ENCODE measurements at regions not wholly inside any gene's neighbourhood (a gene's known extent, or its start where the extent isn't known, plus 50 kb on each side); places are given as distances from the start of the nearest gene placed in this dataset.

- TF ChIP-seq CTCF (IDR thresholded peaks at IDR 0.05) (no peak), POLR2A (IDR thresholded peaks at IDR 0.05) (no peak)
These were observed 774.4 kb downstream of the LUZP2 start for GRCh38 chr11:25271301-25271700.
